Brain microvascular endothelial cell (primary cell): ENCODE measurements at regions not wholly inside any gene's neighbourhood (a gene's known extent, or its start where the extent isn't known, plus 50 kb on each side); places are given as distances from the start of the nearest gene placed in this dataset.

Experiments
- DNase-seq: peaks from one replicate; pipeline ENCODE4 v3.0.0-alpha.2; 2020
- H3K27ac ChIP-seq: fragments of 250-450 bp; sonication (Bioruptor Pico); 2 replicates; pipeline ENCODE4 v1.5.1; 2020; ENCODE audit warnings: mild to moderate bottlenecking, moderate library complexity
- H3K27me3 ChIP-seq: fragments of 250-450 bp; sonication (Bioruptor Pico); replicated peaks from 2 replicates; pipeline ENCODE4 v1.5.1; 2020; ENCODE audit warnings: mild to moderate bottlenecking
- H3K36me3 ChIP-seq: fragments of 250-450 bp; sonication (Bioruptor Pico); replicated peaks from 2 replicates; pipeline ENCODE4 v1.5.1; 2020; ENCODE audit warnings: mild to moderate bottlenecking
- H3K4me3 ChIP-seq: 2 replicates; pipeline ENCODE4 v1.5.1; 2011; ENCODE audit warnings: low read depth, mild to moderate bottlenecking, control low read depth, low read length, moderate library complexity
- CTCF ChIP-seq: IDR thresholded peaks from 2 replicates; pipeline ENCODE4 v1.5.1; 2011; ENCODE audit warnings: low read depth, mild to moderate bottlenecking, moderate library complexity, low read length, control low read depth, inconsistent platforms; ENCODE audit errors: missing control alignments
- in situ Hi-C: cut with HindIII; loops from 2 replicates; pipeline ENCODE4 v1.10.0; 2017; ENCODE audit warnings: low sequenced_read_pairs, low pct_ligation_motif_present

- in situ Hi-C loops: no loop called here
- DNase-seq: no peak
- H3K36me3 ChIP-seq: no peaks in the 10 kb centered on the region
Measured at GRCh38 chr12:87142342-87142741, 886.2 kb upstream of the MGAT4C start.

GRCh38 chr12:87141091-87141490, 884.9 kb upstream of the MGAT4C start:
- H3K4me3 ChIP-seq: no peak overlapping the region
- no peaks in the 10 kb centered on the region for H3K27me3 ChIP-seq
- H3K27ac ChIP-seq: no peak overlapping the region
- TF ChIP-seq CTCF: no peak
- in situ Hi-C loops: no loop called here
- no peak for DNase-seq
- H3K36me3 ChIP-seq: no peaks in the 10 kb centered on the region

More at GRCh38 chr12:87142342-87142741, 886.2 kb upstream of the MGAT4C start:
- no peak overlapping the region for H3K4me3 ChIP-seq
- no peak for TF ChIP-seq CTCF
- H3K27me3 ChIP-seq: no peaks in the 10 kb centered on the region
- no peak overlapping the region for H3K27ac ChIP-seq

GRCh38 chr12:87140262-87140661, 884.1 kb upstream of the MGAT4C start:
- in situ Hi-C loops: no loop called here
- Histone ChIP-seq H3K27me3 (no peaks in the 10 kb centered on the region), H3K36me3 (no peaks in the 10 kb centered on the region), H3K4me3 (no peak overlapping the region), H3K27ac (no peak overlapping the region)
- no peak for DNase-seq
- no peak for TF ChIP-seq CTCF

GRCh38 chr12:87137220-87137619, 881.0 kb upstream of the MGAT4C start:
- in situ Hi-C loops: no loop called here
- H3K27ac ChIP-seq: no peak overlapping the region
- no peak for DNase-seq
- H3K4me3 ChIP-seq: no peak overlapping the region
- no peaks in the 10 kb centered on the region for H3K27me3 ChIP-seq
- no peaks in the 10 kb centered on the region for H3K36me3 ChIP-seq
- TF ChIP-seq CTCF: no peak

GRCh38 chr12:87136330-87136976, 880.3 kb upstream of the MGAT4C start:
- in situ Hi-C loops: no loop called here
- H3K27me3 ChIP-seq: no peaks in the 10 kb centered on the region
- no peak overlapping the region for H3K27ac ChIP-seq
- no peak for DNase-seq
- H3K4me3 ChIP-seq: no peak overlapping the region
- TF ChIP-seq CTCF: no peak
- no peaks in the 10 kb centered on the region for H3K36me3 ChIP-seq

GRCh38 chr12:87127272-87127671, 871.1 kb upstream of the MGAT4C start:
- H3K27ac ChIP-seq: no peak overlapping the region
- no peak for TF ChIP-seq CTCF
- H3K36me3 ChIP-seq: no peaks in the 10 kb centered on the region
- peak; percentile 23 for DNase-seq
- H3K27me3 ChIP-seq: no peaks in the 10 kb centered on the region
- in situ Hi-C loops: no loop called here
- no peak overlapping the region for H3K4me3 ChIP-seq
